ENCODE measurements at regions not wholly inside any gene's neighbourhood (a gene's known extent, or its start where the extent isn't known, plus 50 kb on each side); places are given as distances from the start of the nearest gene placed in this dataset.
"Not testable (repeated sequence)": the region's sequence is repeated elsewhere in the genome, so short reads cannot be mapped to it uniquely, and the experiment has no call there.

DNA sequence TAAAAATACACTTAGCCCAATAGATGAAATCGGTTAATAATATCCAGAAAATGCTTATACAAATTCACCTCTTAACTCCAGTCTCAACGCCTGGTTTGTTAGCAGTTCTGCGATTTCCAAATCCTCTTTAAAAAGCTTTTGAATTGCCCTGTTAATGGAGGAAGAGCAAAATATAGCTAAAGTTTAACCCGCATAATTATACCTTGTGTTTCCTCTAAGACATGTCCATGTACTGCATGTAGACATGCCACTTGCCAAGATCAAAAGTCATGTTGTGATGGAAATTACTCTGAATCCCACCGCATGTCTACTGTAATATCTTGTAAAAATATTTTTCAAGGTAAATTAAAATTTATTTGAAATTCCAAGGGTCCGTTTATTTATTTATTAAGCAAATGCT lies 291.2 kb upstream of the LRP1B start:
- Histone ChIP-seq H3K4me2 (no peak overlapping the region), H3K4me3 (no peak overlapping the region), H3K9me3 (no peaks in the 10 kb centered on the region), H3K27ac (no peak overlapping the region), H3K4me1 (no peaks in the 10 kb centered on the region)
- TF ChIP-seq ZSCAN20 (CRISPR knock-in tag; IDR thresholded peaks at IDR 0.05): no peak
- TF ChIP-seq FOSB (CRISPR knock-in tag; IDR thresholded peaks at IDR 0.05): no peak
- TF ChIP-seq, protein P1, sequence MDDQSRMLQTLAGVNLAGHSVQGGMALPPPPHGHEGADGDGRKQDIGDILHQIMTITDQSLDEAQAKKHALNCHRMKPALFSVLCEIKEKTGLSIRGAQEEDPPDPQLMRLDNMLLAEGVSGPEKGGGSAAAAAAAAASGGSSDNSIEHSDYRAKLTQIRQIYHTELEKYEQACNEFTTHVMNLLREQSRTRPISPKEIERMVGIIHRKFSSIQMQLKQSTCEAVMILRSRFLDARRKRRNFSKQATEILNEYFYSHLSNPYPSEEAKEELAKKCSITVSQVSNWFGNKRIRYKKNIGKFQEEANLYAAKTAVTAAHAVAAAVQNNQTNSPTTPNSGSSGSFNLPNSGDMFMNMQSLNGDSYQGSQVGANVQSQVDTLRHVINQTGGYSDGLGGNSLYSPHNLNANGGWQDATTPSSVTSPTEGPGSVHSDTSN (IDR thresholded peaks at IDR 0.05): no peak
- no peak for TF ChIP-seq RFX5 (IDR thresholded peaks at IDR 0.05)
- TF ChIP-seq, protein P2, sequence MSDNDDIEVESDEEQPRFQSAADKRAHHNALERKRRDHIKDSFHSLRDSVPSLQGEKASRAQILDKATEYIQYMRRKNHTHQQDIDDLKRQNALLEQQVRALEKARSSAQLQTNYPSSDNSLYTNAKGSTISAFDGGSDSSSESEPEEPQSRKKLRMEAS (IDR thresholded peaks at IDR 0.05): no peak
- TF ChIP-seq JUNB (IDR thresholded peaks at IDR 0.05): no peak
- no peak for TF ChIP-seq HOXB5 (CRISPR knock-in tag; IDR thresholded peaks at IDR 0.05)
- TF ChIP-seq KDM1A (IDR thresholded peaks at IDR 0.05; ENCODE audit: low read depth): no peak
- TF ChIP-seq MAFK (IDR thresholded peaks at IDR 0.05; ENCODE audit: partially characterized antibody): no peak
- no peak for TF ChIP-seq POLR2AphosphoS2 (conservative IDR thresholded peaks at IDR 0.05; ENCODE audit: low read length)
- TF ChIP-seq EHF (CRISPR knock-in tag; IDR thresholded peaks at IDR 0.05): no peak
- no peak for TF ChIP-seq GATA3 (IDR thresholded peaks at IDR 0.05; ENCODE audit: borderline replicate concordance)
- no peak for TF ChIP-seq SREBF2 (IDR thresholded peaks at IDR 0.05)
- whole genome bisulfite sequencing (ENCODE audit: missing lambda C conversion rate): 66% methylated on average over 6 of the region's 6 CpGs
- ATAC-seq: no peak
- no peak for DNase-seq (ENCODE audit: low read depth in 1 of 2, low spot score in 1 of 2)
- FAIRE-seq: no peak
- ChIA-PET POLR2A (no interaction called here), CTCF (no interaction called here)

DNA sequence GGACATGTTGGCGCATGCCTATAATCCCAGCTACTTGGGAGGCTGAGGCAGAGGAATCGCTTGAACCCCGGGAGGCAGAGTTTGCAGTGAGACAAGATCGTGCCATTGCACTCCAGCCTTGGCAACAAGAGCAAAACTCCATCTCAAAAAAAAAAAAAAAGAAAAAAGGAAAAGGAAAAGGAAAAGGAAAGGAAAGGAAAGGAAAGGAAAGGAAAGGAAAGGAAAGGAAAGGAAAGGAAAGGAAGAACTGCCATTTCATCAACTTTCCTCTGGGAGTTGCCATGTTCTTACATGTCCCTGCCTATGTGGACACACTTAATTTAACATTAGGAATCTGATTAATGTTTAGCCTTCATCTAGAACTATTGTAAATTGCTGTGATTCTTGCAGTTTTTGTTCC lies 287.9 kb upstream of the LRP1B start:
- 80% methylated on average over 4 of the region's 4 CpGs for WGBS (ENCODE audit: missing lambda C conversion rate)
- H3K27ac ChIP-seq; H3K4me1 ChIP-seq; H3K9me3 ChIP-seq; POLR2A ChIA-PET; H3K4me3 ChIP-seq; H3K4me2 ChIP-seq; FAIRE-seq; ATAC-seq; DNase-seq (ENCODE audit: low read depth in 1 of 2, low spot score in 1 of 2); CTCF ChIA-PET: not testable (repeated sequence)

DNA sequence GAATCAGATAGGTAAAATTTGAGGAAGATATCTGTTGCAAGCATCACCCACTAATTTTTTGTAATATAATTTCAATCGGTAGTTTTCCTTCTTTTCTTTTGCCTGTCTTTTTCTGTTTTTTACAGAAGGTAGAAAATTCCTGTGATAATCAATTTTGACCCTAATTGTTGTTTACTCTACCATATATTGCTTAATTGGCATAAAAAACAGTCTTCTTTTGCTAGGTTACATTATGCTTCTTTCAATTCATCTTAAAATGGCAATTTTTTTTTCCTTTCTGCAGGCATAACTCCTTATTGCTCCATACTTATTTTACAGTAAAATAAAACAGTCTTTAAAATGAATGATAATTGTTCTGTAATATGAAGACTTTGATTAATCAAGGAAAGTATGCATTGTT lies 286.2 kb upstream of the LRP1B start:
- ChIA-PET CTCF (no interaction called here), POLR2A (no interaction called here)
- H3K4me1 ChIP-seq: no peaks in the 10 kb centered on the region
- DNase-seq (ENCODE audit: low read depth in 1 of 2, low spot score in 1 of 2) (no peak), FAIRE-seq (no peak), ATAC-seq (no peak)
- H3K4me3 ChIP-seq: no peak overlapping the region
- H3K27ac ChIP-seq: no peak overlapping the region
- TF ChIP-seq, protein P3, sequence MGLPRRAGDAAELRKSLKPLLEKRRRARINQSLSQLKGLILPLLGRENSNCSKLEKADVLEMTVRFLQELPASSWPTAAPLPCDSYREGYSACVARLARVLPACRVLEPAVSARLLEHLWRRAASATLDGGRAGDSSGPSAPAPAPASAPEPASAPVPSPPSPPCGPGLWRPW (IDR thresholded peaks at IDR 0.05): no peak
- TF ChIP-seq MAFK (IDR thresholded peaks at IDR 0.05; ENCODE audit: partially characterized antibody): peak; percentile 27
- no peak overlapping the region for H3K4me2 ChIP-seq
- 82% methylated on average over 1 of the region's 1 CpG for WGBS (ENCODE audit: missing lambda C conversion rate)
- no peaks in the 10 kb centered on the region for H3K9me3 ChIP-seq

DNA sequence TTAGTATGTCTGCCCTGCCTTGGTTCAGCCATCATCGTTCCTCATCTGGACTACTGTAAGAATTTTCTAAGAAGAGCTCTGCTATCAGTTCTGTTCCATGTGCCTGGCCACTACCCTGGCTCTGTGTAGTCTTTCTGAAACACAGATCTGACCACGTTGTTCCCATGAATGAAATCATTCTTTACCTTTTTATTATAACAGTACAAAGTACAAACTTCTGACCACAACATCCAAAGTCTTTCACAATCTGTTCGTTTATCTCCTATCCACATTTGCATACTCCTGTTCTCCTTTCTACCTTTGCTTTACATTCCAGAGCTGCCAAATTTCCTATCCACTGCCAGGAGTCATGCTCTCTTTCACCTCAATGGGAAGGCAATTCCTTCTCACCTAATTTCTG lies 284.6 kb upstream of the LRP1B start:
- H3K4me3 ChIP-seq: no peak overlapping the region
- WGBS (ENCODE audit: missing lambda C conversion rate): 35% methylated on average over 3 of the region's 3 CpGs
- ChIA-PET POLR2A (no interaction called here), CTCF (no interaction called here)
- H3K9me3 ChIP-seq: no peaks in the 10 kb centered on the region
- no peaks in the 10 kb centered on the region for H3K4me1 ChIP-seq
- no peak for TF ChIP-seq MAFK (IDR thresholded peaks at IDR 0.05; ENCODE audit: partially characterized antibody)
- TF ChIP-seq FOSB (CRISPR knock-in tag; IDR thresholded peaks at IDR 0.05): no peak
- no peak for TF ChIP-seq CHD2 (IDR thresholded peaks at IDR 0.05; ENCODE audit: low read length, partially characterized antibody)
- no peak for TF ChIP-seq KDM1A (IDR thresholded peaks at IDR 0.05; ENCODE audit: low read depth)
- no peak for TF ChIP-seq FOXS1 (CRISPR knock-in tag; IDR thresholded peaks at IDR 0.05)
- TF ChIP-seq, protein P3 (IDR thresholded peaks at IDR 0.05): no peak
- no peak for TF ChIP-seq ZSCAN20 (CRISPR knock-in tag; IDR thresholded peaks at IDR 0.05)
- TF ChIP-seq BHLHE40 (IDR thresholded peaks at IDR 0.05; ENCODE audit: low read depth, low read length): no peak
- no peak for TF ChIP-seq CHD4 (IDR thresholded peaks at IDR 0.05; ENCODE audit: borderline replicate concordance)
- TF ChIP-seq SREBF2 (IDR thresholded peaks at IDR 0.05): no peak
- no peak for TF ChIP-seq RCOR1 (IDR thresholded peaks at IDR 0.05; ENCODE audit: low read depth, low read length)
- no peak for TF ChIP-seq NFE2L2 (conservative IDR thresholded peaks at IDR 0.05; ENCODE audit: low read length)
- TF ChIP-seq, protein P4, sequence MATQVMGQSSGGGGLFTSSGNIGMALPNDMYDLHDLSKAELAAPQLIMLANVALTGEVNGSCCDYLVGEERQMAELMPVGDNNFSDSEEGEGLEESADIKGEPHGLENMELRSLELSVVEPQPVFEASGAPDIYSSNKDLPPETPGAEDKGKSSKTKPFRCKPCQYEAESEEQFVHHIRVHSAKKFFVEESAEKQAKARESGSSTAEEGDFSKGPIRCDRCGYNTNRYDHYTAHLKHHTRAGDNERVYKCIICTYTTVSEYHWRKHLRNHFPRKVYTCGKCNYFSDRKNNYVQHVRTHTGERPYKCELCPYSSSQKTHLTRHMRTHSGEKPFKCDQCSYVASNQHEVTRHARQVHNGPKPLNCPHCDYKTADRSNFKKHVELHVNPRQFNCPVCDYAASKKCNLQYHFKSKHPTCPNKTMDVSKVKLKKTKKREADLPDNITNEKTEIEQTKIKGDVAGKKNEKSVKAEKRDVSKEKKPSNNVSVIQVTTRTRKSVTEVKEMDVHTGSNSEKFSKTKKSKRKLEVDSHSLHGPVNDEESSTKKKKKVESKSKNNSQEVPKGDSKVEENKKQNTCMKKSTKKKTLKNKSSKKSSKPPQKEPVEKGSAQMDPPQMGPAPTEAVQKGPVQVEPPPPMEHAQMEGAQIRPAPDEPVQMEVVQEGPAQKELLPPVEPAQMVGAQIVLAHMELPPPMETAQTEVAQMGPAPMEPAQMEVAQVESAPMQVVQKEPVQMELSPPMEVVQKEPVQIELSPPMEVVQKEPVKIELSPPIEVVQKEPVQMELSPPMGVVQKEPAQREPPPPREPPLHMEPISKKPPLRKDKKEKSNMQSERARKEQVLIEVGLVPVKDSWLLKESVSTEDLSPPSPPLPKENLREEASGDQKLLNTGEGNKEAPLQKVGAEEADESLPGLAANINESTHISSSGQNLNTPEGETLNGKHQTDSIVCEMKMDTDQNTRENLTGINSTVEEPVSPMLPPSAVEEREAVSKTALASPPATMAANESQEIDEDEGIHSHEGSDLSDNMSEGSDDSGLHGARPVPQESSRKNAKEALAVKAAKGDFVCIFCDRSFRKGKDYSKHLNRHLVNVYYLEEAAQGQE (IDR thresholded peaks at IDR 0.05): no peak
- TF ChIP-seq RNF2 (IDR thresholded peaks at IDR 0.05; ENCODE audit: borderline replicate concordance, low read depth): no peak
- no peak for TF ChIP-seq MYC (IDR thresholded peaks at IDR 0.05; ENCODE audit: borderline replicate concordance, low read length)
- TF ChIP-seq RARB (CRISPR knock-in tag; IDR thresholded peaks at IDR 0.05): no peak
- no peak for TF ChIP-seq JUN (IDR thresholded peaks at IDR 0.05)
- TF ChIP-seq CEBPB (IDR thresholded peaks at IDR 0.05): no peak
- no peak for TF ChIP-seq ZNF302 (CRISPR knock-in tag; IDR thresholded peaks at IDR 0.05)
- no peak for TF ChIP-seq HDAC2 (IDR thresholded peaks at IDR 0.05)
- no peak overlapping the region for H3K27ac ChIP-seq
- FAIRE-seq: no peak
- ATAC-seq: no peak
- H3K4me2 ChIP-seq: no peak overlapping the region
- DNase-seq (ENCODE audit: low read depth in 1 of 2, low spot score in 1 of 2): no peak

All from A549 (cell line).